ENCODE measurements at regions not wholly inside any gene's neighbourhood (a gene's known extent, or its start where the extent isn't known, plus 50 kb on each side); places are given as distances from the start of the nearest gene placed in this dataset.

DNA sequence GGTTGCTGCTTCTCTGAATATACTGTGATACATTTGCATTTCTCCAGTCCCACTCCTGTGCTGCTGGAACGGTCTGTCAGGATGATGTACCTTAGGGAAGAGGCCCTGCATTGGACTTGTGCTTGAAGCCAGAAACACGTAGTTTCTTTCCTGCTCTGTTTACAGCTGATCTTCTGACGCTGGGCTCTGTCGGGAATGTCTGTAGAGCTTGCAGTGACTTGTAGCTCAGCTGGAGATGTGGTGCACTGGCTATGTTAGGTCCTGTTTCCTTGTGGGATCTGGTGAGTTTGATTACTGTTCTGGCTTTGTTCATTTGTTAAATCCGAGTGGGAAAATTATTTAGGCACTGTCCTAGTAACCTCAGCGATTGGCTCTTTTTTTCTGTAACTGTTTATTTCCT lies 137.2 kb upstream of the WDR1 start:
- no peak overlapping the region for H3K4me3 ChIP-seq (ENCODE audit: low read length)
- DNase-seq (ENCODE audit: low read depth), result no peak
- TF ChIP-seq, protein P1, sequence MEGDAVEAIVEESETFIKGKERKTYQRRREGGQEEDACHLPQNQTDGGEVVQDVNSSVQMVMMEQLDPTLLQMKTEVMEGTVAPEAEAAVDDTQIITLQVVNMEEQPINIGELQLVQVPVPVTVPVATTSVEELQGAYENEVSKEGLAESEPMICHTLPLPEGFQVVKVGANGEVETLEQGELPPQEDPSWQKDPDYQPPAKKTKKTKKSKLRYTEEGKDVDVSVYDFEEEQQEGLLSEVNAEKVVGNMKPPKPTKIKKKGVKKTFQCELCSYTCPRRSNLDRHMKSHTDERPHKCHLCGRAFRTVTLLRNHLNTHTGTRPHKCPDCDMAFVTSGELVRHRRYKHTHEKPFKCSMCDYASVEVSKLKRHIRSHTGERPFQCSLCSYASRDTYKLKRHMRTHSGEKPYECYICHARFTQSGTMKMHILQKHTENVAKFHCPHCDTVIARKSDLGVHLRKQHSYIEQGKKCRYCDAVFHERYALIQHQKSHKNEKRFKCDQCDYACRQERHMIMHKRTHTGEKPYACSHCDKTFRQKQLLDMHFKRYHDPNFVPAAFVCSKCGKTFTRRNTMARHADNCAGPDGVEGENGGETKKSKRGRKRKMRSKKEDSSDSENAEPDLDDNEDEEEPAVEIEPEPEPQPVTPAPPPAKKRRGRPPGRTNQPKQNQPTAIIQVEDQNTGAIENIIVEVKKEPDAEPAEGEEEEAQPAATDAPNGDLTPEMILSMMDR (conservative IDR thresholded peaks at IDR 0.05; ENCODE audit: low read depth, low read length), result no peak

DNA sequence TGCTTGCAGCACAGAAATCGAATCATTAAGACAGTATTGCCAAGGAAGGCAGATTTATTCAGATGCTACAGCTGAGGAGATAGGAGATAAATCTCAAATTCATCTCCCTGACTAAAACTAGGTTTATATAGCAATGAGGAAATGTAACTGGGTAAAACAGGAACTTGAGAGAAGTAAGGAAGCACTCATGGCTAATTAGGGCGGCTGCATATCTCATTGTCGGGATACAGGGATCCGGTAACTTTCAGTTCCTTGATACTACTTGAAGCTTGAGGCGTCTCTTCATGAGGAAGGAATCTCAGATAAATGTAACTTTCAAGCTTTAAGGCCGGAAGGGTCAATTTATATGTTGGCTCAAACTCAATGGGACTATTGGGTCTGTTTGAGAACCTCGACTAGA lies 129.2 kb upstream of the WDR1 start:
- TF ChIP-seq, protein P1 (conservative IDR thresholded peaks at IDR 0.05; ENCODE audit: low read depth, low read length), result no peak

DNA sequence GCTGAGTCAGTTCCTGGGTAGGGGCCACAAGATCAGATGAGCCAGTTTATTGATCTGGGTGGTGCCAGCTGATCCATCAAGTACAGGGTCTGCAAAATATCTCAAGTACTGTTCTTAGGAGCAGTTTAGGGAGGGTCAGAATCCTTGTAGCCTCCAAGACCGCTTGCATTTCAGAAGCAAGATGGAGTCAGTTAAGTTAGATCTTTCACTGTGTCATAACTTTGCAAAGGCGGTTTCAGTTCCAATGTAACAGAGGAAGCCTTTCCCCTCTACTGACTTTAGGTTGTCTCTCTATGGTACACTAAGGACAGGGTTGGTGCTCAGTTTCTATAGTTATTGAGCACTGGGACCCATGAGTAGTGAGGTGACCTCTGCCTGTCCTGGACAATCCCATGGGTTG lies 127.3 kb upstream of the WDR1 start:
- H3K4me3 ChIP-seq (ENCODE audit: low read length), result no peak overlapping the region
- TF ChIP-seq, protein P1 (conservative IDR thresholded peaks at IDR 0.05; ENCODE audit: low read depth, low read length), result no peak
- DNase-seq (ENCODE audit: low read depth), result no peak

More for the DNA sequence above, 129.2 kb upstream of the WDR1 start:
- no peak overlapping the region for H3K4me3 ChIP-seq (ENCODE audit: low read length)
- no peak for DNase-seq (ENCODE audit: low read depth)

DNA sequence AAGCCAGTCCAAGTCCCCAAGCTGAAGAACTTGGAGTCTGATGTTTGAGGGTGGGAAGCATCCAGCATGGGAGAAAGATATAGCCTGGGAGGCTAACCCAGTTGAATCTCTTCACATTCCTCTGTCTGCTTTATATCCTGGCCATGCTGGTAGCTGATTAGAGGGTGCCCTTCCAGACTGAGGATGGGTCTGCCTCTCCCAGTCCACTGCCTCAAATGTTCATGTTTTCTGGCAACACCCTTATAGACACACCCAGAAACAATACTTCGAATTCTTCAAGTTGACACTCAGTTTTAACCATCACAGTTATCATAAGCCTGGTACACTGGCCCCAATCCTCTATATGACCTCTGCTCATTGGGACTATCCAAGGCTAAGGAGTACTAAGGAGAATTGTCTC lies 124.1 kb upstream of the WDR1 start:
- no peak for DNase-seq (ENCODE audit: low read depth)
- TF ChIP-seq, protein P1 (conservative IDR thresholded peaks at IDR 0.05; ENCODE audit: low read depth, low read length), result no peak
- no peak overlapping the region for H3K4me3 ChIP-seq (ENCODE audit: low read length)

DNA sequence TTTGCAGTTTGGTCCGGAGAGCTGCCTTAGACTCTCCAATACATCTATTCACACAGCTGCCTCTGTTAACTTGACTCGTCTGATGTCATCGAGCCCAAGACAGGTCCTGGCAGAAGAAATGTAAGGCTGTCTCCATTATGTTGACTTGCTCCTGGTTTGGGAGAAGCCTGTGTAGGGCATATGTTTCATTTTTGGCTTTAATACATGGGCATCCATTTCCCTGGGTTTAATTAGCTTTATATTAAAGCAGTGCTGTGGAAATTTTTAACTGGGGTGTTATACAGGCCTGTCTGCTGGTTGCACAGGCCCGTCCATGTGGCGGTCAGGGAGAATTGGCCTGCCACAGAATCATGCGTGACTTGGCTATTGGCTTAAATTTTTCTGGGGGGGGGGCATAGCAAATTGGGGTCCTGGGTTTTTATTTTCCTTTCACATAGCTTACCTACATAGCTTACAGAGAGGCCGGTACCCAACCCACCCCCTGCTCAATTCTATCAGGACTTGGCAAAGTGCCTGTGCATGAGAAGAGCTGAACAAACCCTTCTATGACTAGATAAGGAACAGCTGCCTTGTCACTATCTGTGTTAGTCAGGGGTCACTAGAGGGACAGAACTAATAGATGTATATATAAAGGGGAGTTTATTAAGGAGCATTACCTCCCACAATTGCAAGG lies 123.5 kb upstream of the WDR1 start:
- TF ChIP-seq, protein P1 (conservative IDR thresholded peaks at IDR 0.05; ENCODE audit: low read depth, low read length), result no peak
- no peak overlapping the region for H3K4me3 ChIP-seq (ENCODE audit: low read length)
- no peak for DNase-seq (ENCODE audit: low read depth)

DNA sequence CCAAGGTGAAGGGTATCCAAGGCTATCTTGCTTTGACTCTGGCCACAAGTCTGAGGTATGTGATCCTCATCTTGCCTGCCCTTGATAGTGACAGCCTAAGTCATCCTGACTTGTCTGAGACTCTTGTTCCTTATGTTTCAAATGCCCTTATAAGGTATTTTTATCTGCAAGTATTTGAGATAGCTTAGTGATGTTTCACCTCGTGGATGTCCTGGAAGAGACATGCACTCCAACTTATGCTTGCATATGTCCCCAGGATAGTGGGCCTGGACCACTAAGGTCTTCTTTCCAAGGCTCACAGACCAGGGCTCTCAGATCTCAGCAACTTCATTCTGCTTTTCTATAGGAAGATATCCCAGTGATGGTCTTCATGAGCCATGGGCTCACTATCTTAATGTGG lies 120.5 kb upstream of the WDR1 start:
- DNase-seq (ENCODE audit: low read depth), result no peak
- no peak overlapping the region for H3K4me3 ChIP-seq (ENCODE audit: low read length)
- TF ChIP-seq, protein P1 (conservative IDR thresholded peaks at IDR 0.05; ENCODE audit: low read depth, low read length), result no peak

DNA sequence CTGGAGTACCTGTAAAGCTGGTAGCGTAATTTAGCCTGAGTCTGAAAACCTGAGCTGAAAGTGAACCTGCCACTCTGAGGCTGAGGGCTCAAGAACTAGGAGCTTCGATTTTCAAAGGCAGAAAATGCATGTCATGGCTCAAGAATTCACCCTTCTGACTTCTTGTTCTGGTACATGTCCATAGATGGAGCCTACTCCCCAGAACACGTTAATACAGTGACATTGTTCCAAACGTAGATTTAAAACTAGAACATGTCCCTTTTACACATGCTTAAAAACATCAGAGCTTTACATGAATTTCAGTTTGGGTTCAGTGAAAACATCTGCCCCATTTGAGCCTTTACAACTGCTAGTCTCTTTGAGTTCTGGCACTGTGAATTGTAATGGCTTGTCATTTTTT lies 115.5 kb upstream of the WDR1 start:
- no peak for DNase-seq (ENCODE audit: low read depth)
- TF ChIP-seq, protein P1 (conservative IDR thresholded peaks at IDR 0.05; ENCODE audit: low read depth, low read length), result no peak
- no peak overlapping the region for H3K4me3 ChIP-seq (ENCODE audit: low read length)
